ENCODE measurements at regions not wholly inside any gene's neighbourhood (a gene's known extent, or its start where the extent isn't known, plus 50 kb on each side); places are given as distances from the start of the nearest gene placed in this dataset.

DNA sequence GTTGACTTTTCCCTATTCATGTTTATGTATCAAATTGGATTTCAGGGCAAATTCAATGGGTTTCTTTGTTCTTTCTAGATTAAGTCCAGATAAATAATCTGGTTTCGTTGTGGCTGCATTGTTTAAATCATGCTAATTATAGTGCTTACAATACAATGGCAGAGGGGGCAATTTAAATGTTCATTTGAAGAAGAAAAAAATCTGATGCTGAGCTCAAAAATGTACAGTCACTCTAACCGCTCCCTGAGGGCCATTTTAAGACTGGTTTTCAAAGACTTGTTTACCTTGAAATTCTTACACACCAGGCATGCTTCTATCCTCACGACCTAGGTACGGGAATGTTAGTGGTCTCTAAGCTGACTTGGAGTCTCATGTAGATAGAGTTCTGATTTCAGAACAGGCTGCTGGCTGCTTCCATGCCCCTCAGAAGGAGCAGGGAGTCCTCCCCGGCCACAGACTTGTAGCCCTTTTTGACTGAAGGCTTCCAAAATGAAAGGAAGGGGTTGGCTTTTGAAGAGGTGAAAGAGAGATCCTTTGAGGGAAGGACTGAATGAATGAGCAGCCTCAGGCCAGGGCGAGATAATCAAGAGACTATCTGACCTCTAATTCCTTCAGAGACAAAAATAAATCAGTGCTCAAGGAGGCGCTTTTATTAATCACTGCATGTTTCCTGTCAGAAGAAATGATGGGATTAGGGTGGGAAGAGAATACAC is 86.1 kb upstream of the ZNF217 start:
- no peaks in the 10 kb centered on the region for H3K9me3 ChIP-seq
- TF ChIP-seq, protein P1, sequence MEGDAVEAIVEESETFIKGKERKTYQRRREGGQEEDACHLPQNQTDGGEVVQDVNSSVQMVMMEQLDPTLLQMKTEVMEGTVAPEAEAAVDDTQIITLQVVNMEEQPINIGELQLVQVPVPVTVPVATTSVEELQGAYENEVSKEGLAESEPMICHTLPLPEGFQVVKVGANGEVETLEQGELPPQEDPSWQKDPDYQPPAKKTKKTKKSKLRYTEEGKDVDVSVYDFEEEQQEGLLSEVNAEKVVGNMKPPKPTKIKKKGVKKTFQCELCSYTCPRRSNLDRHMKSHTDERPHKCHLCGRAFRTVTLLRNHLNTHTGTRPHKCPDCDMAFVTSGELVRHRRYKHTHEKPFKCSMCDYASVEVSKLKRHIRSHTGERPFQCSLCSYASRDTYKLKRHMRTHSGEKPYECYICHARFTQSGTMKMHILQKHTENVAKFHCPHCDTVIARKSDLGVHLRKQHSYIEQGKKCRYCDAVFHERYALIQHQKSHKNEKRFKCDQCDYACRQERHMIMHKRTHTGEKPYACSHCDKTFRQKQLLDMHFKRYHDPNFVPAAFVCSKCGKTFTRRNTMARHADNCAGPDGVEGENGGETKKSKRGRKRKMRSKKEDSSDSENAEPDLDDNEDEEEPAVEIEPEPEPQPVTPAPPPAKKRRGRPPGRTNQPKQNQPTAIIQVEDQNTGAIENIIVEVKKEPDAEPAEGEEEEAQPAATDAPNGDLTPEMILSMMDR (IDR thresholded peaks at IDR 0.05), result no peak
- no peak overlapping the region for H3K4me3 ChIP-seq
- no peaks in the 10 kb centered on the region for H3K27me3 ChIP-seq
- H3K4me1 ChIP-seq, result peaks cover 0 to 22% (median 2%) of the 10 kb centered on the region in 4 donors
- DNase-seq, result no peak
- intact Hi-C loops (cut with DNase I; ENCODE audit: low total_unique reads), result loop anchor here (10.0 kb wide), 1 partner anchor 525 kb away; the partner anchor contains the start of gene PFDN4
- no peak overlapping the region for H3K27ac ChIP-seq
- H3K36me3 ChIP-seq, result no peaks in the 10 kb centered on the region

DNA sequence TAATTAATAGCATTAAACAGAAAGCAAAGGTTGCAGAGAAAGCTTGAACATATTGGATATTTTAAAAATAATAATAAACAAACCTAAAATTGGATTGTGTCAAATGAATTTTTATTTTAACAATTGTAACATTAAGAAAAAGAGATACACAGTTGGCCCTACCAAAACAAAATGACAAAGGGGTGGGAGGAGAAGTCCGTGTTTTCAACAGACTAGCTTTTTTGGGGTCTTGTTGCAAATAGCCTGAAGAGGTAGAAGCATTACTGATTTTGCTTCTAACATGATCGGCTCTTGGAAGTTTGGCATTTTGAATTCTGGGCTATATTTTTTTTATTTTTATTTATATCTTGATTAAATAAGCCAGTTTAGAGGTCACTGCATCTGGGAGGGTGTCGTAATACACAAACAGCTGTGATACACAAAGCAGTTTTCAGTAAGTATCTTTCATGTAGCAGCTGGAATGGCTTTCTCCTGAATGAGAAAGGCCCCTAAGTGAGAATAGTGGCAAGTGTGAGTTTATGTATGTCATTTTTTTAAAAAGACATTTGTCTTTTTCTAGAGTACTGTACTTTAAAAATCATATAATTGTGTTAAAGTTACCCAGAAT is 85.5 kb upstream of the ZNF217 start:
- intact Hi-C loops (cut with DNase I; ENCODE audit: low total_unique reads), result loop anchor here (10.0 kb wide), 1 partner anchor 526 kb away; the partner anchor contains the start of gene PFDN4
- H3K9me3 ChIP-seq, result no peaks in the 10 kb centered on the region
- DNase-seq, result no peak
- no peak overlapping the region for H3K4me3 ChIP-seq
- H3K36me3 ChIP-seq, result no peaks in the 10 kb centered on the region
- no peak overlapping the region for H3K27ac ChIP-seq
- TF ChIP-seq, protein P1 (IDR thresholded peaks at IDR 0.05), result no peak
- no peaks in the 10 kb centered on the region for H3K27me3 ChIP-seq
- H3K4me1 ChIP-seq, result peaks cover 0 to 22% (median 2%) of the 10 kb centered on the region in 4 donors

DNA sequence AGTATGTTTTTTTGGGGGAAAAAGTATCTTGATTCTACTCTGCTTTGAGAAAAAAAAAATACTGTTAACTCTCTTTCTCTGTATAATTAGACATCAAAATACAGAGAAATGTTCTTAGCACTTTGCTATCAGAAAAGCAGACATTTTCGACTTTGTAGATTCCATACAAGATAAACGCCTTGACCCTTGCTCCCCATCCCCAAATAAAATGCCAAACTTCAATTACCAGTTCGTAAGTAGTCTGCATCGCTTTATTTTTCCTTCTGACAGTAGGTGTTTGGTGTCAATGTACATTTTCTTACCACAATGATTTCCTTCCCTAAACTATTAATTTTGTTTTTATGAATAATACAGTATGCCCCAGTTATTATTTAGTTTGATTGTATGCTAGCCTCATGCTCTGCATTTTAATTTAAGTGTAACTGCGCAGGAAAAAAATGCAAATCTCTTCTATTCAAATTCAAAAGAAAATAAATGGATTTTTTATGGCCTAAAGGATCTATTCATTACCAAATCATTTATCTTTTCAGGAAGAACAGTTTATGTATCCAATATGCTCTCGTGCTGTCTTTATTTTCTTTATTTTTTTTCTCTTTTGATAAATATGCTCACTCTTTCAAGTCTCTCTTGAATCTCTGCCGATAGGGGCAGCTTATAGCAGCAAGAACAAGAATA is 84.8 kb upstream of the ZNF217 start:
- H3K4me1 ChIP-seq, result peaks cover 0 to 22% (median 2%) of the 10 kb centered on the region in 4 donors
- H3K4me3 ChIP-seq, result no peak overlapping the region
- H3K27ac ChIP-seq, result no peak overlapping the region
- no peaks in the 10 kb centered on the region for H3K36me3 ChIP-seq
- intact Hi-C loops (cut with DNase I; ENCODE audit: low total_unique reads), result loop anchor here (10.0 kb wide), 1 partner anchor 526 kb away; the partner anchor contains the start of gene PFDN4
- TF ChIP-seq, protein P1 (IDR thresholded peaks at IDR 0.05), result no peak
- DNase-seq, result no peak
- H3K27me3 ChIP-seq, result no peaks in the 10 kb centered on the region
- H3K9me3 ChIP-seq, result no peaks in the 10 kb centered on the region

GRCh38 chr20:53677447-53678314 is 84.0 kb upstream of the ZNF217 start:
- peak in 1 of 2 donors; percentile 45 for DNase-seq
- Histone ChIP-seq H3K4me1 (peaks cover 0 to 22% (median 2%) of the 10 kb centered on the region in 4 donors), H3K9me3 (no peaks in the 10 kb centered on the region), H3K27ac (no peak overlapping the region), H3K4me3 (no peak overlapping the region), H3K36me3 (no peaks in the 10 kb centered on the region), H3K27me3 (no peaks in the 10 kb centered on the region)
- TF ChIP-seq, protein P1 (IDR thresholded peaks at IDR 0.05), result no peak
- intact Hi-C loops (cut with DNase I; ENCODE audit: low total_unique reads), result loop anchor here (10.0 kb wide), 1 partner anchor 527 kb away; the partner anchor contains the start of gene PFDN4

- peaks cover 0 to 22% (median 2%) of the 10 kb centered on the region in 4 donors for H3K4me1 ChIP-seq
- H3K36me3 ChIP-seq, result no peaks in the 10 kb centered on the region
- no peaks in the 10 kb centered on the region for H3K27me3 ChIP-seq
- H3K9me3 ChIP-seq, result no peaks in the 10 kb centered on the region
- TF ChIP-seq, protein P1 (IDR thresholded peaks at IDR 0.05), result no peak
- intact Hi-C loops (cut with DNase I; ENCODE audit: low total_unique reads), result loop anchor here (10.0 kb wide), 1 partner anchor 528 kb away; the partner anchor contains the start of gene PFDN4
- DNase-seq, result no peak
- no peak overlapping the region for H3K4me3 ChIP-seq
- H3K27ac ChIP-seq, result no peak overlapping the region
Measured at GRCh38 chr20:53676987-53677386, 83.3 kb upstream of the ZNF217 start.
